ENCODE measurements at regions not wholly inside any gene's neighbourhood (a gene's known extent, or its start where the extent isn't known, plus 50 kb on each side); places are given as distances from the start of the nearest gene placed in this dataset.

DNA sequence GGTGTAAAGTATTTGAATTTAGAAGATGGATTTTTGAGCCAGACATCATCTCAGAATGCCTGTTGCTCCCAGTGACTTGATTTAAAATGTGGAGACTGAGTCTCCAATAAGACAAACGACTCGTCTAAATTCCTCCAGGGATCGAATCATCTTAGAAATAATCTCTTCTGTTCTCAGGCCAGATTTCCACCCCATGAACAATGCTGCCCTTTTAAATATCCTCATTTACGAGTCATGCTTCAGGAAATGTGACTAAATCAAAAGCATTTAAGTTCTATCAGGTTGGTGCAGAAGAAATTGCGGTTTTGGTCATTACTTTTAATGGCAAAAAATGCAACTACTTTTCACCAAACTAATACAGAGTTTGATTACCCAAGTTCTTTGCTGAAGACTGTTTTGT lies 684.6 kb upstream of the SOX11 start:
- DNase-seq (ENCODE audit: low read depth in 1 of 2, low spot score in 1 of 2), result no peak
- 20% methylated on average over 5 of the region's 5 CpGs for WGBS (ENCODE audit: missing lambda C conversion rate)
- ChIA-PET POLR2A (no interaction called here), CTCF (no interaction called here)
- 0 out of 3 replicates have a peak, but pooled peaks cover 4% of the 10 kb centered on the region for H3K9me3 ChIP-seq
- H3K4me3 ChIP-seq, result no peak overlapping the region
- H3K4me2 ChIP-seq, result no peak overlapping the region
- H3K4me1 ChIP-seq, result no peaks in the 10 kb centered on the region
- H3K27ac ChIP-seq, result no peak overlapping the region
- no peak for FAIRE-seq
- TF ChIP-seq SREBF2 (IDR thresholded peaks at IDR 0.05), result no peak
- TF ChIP-seq HEYL (CRISPR knock-in tag; IDR thresholded peaks at IDR 0.05), result no peak
- no peak for TF ChIP-seq TP53 (CRISPR knock-in tag; IDR thresholded peaks at IDR 0.05)
- TF ChIP-seq BCL3 (IDR thresholded peaks at IDR 0.05), result no peak
- TF ChIP-seq, protein P1, sequence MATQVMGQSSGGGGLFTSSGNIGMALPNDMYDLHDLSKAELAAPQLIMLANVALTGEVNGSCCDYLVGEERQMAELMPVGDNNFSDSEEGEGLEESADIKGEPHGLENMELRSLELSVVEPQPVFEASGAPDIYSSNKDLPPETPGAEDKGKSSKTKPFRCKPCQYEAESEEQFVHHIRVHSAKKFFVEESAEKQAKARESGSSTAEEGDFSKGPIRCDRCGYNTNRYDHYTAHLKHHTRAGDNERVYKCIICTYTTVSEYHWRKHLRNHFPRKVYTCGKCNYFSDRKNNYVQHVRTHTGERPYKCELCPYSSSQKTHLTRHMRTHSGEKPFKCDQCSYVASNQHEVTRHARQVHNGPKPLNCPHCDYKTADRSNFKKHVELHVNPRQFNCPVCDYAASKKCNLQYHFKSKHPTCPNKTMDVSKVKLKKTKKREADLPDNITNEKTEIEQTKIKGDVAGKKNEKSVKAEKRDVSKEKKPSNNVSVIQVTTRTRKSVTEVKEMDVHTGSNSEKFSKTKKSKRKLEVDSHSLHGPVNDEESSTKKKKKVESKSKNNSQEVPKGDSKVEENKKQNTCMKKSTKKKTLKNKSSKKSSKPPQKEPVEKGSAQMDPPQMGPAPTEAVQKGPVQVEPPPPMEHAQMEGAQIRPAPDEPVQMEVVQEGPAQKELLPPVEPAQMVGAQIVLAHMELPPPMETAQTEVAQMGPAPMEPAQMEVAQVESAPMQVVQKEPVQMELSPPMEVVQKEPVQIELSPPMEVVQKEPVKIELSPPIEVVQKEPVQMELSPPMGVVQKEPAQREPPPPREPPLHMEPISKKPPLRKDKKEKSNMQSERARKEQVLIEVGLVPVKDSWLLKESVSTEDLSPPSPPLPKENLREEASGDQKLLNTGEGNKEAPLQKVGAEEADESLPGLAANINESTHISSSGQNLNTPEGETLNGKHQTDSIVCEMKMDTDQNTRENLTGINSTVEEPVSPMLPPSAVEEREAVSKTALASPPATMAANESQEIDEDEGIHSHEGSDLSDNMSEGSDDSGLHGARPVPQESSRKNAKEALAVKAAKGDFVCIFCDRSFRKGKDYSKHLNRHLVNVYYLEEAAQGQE (IDR thresholded peaks at IDR 0.05), result no peak
- no peak for TF ChIP-seq EHF (CRISPR knock-in tag; IDR thresholded peaks at IDR 0.05)
- no peak for TF ChIP-seq USF2 (IDR thresholded peaks at IDR 0.05)
- TF ChIP-seq RARB (CRISPR knock-in tag; IDR thresholded peaks at IDR 0.05), result no peak
- no peak for TF ChIP-seq CEBPB (IDR thresholded peaks at IDR 0.05)
- TF ChIP-seq HDAC2 (IDR thresholded peaks at IDR 0.05), result no peak
- no peak for TF ChIP-seq RFX5 (IDR thresholded peaks at IDR 0.05)
- no peak for TF ChIP-seq MAFK (IDR thresholded peaks at IDR 0.05; ENCODE audit: partially characterized antibody)
- TF ChIP-seq RCOR1 (IDR thresholded peaks at IDR 0.05; ENCODE audit: low read depth, low read length), result no peak
- no peak for TF ChIP-seq HOXB13 (CRISPR knock-in tag; IDR thresholded peaks at IDR 0.05; ENCODE audit: low read depth)
- no peak for TF ChIP-seq PBX3 (IDR thresholded peaks at IDR 0.05)
- no peak for TF ChIP-seq ZNF302 (CRISPR knock-in tag; IDR thresholded peaks at IDR 0.05)
- no peak for ATAC-seq

DNA sequence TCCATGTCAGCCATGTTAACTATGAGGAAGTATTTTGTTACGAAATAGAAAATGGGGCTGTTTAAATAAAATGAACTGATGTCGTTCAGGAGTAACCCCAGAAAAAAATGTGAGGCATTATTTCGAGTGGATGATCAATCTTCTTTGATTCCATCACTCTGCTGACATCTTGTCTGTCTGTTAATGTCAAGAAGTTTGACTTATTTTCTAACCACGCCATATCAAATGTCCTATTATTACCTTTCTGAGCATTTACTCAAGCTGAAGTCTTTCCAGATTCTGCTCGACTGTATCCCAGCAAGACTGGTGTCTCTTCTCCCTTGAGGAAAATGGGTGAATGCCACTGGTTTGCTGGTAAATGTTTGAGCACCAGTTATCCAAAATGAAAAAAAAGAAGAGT lies 672.9 kb upstream of the SOX11 start:
- CTCF ChIA-PET, result no interaction called here
- Histone ChIP-seq H3K4me1 (no peaks in the 10 kb centered on the region), H3K27ac (no peak overlapping the region), H3K4me3 (no peak overlapping the region), H3K9me3 (peaks cover 28% of the 10 kb centered on the region), H3K4me2 (no peak overlapping the region)
- TF ChIP-seq HEYL (CRISPR knock-in tag; IDR thresholded peaks at IDR 0.05) (no peak), EP300 (IDR thresholded peaks at IDR 0.05) (no peak), RARB (CRISPR knock-in tag; IDR thresholded peaks at IDR 0.05) (no peak), ZNF302 (CRISPR knock-in tag; IDR thresholded peaks at IDR 0.05) (no peak), TFCP2L1 (CRISPR knock-in tag; IDR thresholded peaks at IDR 0.05) (no peak), FOXS1 (CRISPR knock-in tag; IDR thresholded peaks at IDR 0.05) (no peak), CBX2 (IDR thresholded peaks at IDR 0.05; ENCODE audit: borderline replicate concordance, low read depth) (no peak)
- TF ChIP-seq, protein P1 (IDR thresholded peaks at IDR 0.05), result no peak
- TF ChIP-seq, protein P2, sequence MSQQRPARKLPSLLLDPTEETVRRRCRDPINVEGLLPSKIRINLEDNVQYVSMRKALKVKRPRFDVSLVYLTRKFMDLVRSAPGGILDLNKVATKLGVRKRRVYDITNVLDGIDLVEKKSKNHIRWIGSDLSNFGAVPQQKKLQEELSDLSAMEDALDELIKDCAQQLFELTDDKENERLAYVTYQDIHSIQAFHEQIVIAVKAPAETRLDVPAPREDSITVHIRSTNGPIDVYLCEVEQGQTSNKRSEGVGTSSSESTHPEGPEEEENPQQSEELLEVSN (IDR thresholded peaks at IDR 0.05; ENCODE audit: borderline replicate concordance, low read depth), result no peak
- no peak for ATAC-seq
- FAIRE-seq, result no peak
- DNase-seq (ENCODE audit: low read depth in 1 of 2, low spot score in 1 of 2), result no peak
- 3% methylated on average over 5 of the region's 5 CpGs for WGBS (ENCODE audit: missing lambda C conversion rate)
- POLR2A ChIA-PET, result no interaction called here
